Activated CD4-positive, alpha-beta T cell treated with anti-CD3 and anti-CD28 coated beads for 36 hours (primary cell): ENCODE measurements at regions not wholly inside any gene's neighbourhood (a gene's known extent, or its start where the extent isn't known, plus 50 kb on each side); places are given as distances from the start of the nearest gene placed in this dataset.

Source experiments
- ATAC-seq: fragments of 200-7000 bp; cut with Tn5 transposase; one replicate; pipeline ENCODE4 v1.10.0; 2021; ENCODE audit warnings: mild to moderate bottlenecking, moderate library complexity
- CTCF ChIA-PET: fragments of 350-600 bp; sonication (Branson Sonifier 250); formaldehyde crosslinking; loops from one replicate; lab custom pipeline; 2021; ENCODE audit warnings: antibody characterized with exemption; lab: Charles Lee
- POLR2A ChIA-PET: fragments of 350-600 bp; sonication (Branson Sonifier 250); formaldehyde crosslinking; loops from one replicate; lab custom pipeline; 2021; ENCODE audit warnings: antibody characterized with exemption, inconsistent platforms; lab: Charles Lee
- DNase-seq: peaks from one replicate; pipeline ENCODE4 v3.0.0-alpha.2; 2020
- H3K27ac Mint-ChIP-seq: one replicate; pipeline ENCODE4 v1.8.0; 2021; ENCODE audit warnings: mixed read lengths
- H3K27me3 Mint-ChIP-seq: one replicate; pipeline ENCODE4 v1.8.0; 2021; ENCODE audit warnings: mixed read lengths
- H3K36me3 Mint-ChIP-seq: one replicate; pipeline ENCODE4 v1.8.0; 2021; ENCODE audit warnings: low read depth, mixed read lengths
- H3K4me1 Mint-ChIP-seq: one replicate; pipeline ENCODE4 v1.8.0; 2021; ENCODE audit warnings: mixed read lengths
- H3K4me3 Mint-ChIP-seq: one replicate; pipeline ENCODE4 v1.8.0; 2021; ENCODE audit warnings: mild to moderate bottlenecking, moderate library complexity, mixed read lengths
- H3K9me3 Mint-ChIP-seq: one replicate; pipeline ENCODE4 v1.8.0; 2021; ENCODE audit warnings: low read depth, mixed read lengths
- intact Hi-C, 2 experiments: fragments of 100-400 bp; cut with DNase I in 1 of 2; cut with micrococcal nuclease in 1 of 2; formaldehyde crosslinking; loops; one replicate each; pipeline versions ENCODE4 v1.14.2 to v1.15.1; 2022 to 2024; cut with DNase I, micrococcal nuclease

GRCh38 chrY:17231994-17232393 is 648.0 kb downstream of the CDY2B start:
- DNase-seq (no peak), ATAC-seq (no peak)
- ChIA-PET POLR2A (no interaction called here), CTCF (no interaction called here)
- Mint-ChIP-seq H3K27me3 (no peaks in the 10 kb centered on the region), H3K4me3 (no peak overlapping the region), H3K9me3 (peaks cover 2% of the 10 kb centered on the region), H3K27ac (no peak overlapping the region), H3K36me3 (no peaks in the 10 kb centered on the region), H3K4me1 (no peaks in the 10 kb centered on the region)
- intact Hi-C loops: no loop called here

GRCh38 chrY:17223502-17223901 is 656.5 kb downstream of the CDY2B start:
- CTCF ChIA-PET: interaction anchor here (0.5 kb wide), 1 partner anchor 18 kb away, joined by 4 read pairs; no protein-coding TSS in a partner anchor
- Mint-ChIP-seq H3K9me3 (peaks cover 2% of the 10 kb centered on the region), H3K36me3 (no peaks in the 10 kb centered on the region), H3K4me3 (no peak overlapping the region), H3K4me1 (no peaks in the 10 kb centered on the region), H3K27ac (no peak overlapping the region), H3K27me3 (no peaks in the 10 kb centered on the region)
- POLR2A ChIA-PET: no interaction called here
- intact Hi-C loops: no loop called here
- no peak for DNase-seq
- ATAC-seq: no peak

GRCh38 chrY:17202395-17202794 is 677.6 kb downstream of the CDY2B start:
- Mint-ChIP-seq H3K27me3 (no peaks in the 10 kb centered on the region), H3K9me3 (peaks cover 5% of the 10 kb centered on the region), H3K4me3 (no peak overlapping the region), H3K27ac (no peak overlapping the region), H3K4me1 (no peaks in the 10 kb centered on the region), H3K36me3 (no peaks in the 10 kb centered on the region)
- ATAC-seq (no peak), DNase-seq (no peak)
- ChIA-PET CTCF (no interaction called here), POLR2A (no interaction called here)
- intact Hi-C loops: no loop called here

- no peaks in the 10 kb centered on the region for H3K9me3 Mint-ChIP-seq
- H3K27me3 Mint-ChIP-seq: no peaks in the 10 kb centered on the region
- CTCF ChIA-PET: no interaction called here
- no peaks in the 10 kb centered on the region for H3K36me3 Mint-ChIP-seq
- DNase-seq (no peak), ATAC-seq (no peak)
- no peak overlapping the region for H3K27ac Mint-ChIP-seq
- POLR2A ChIA-PET: no interaction called here
- H3K4me1 Mint-ChIP-seq: no peaks in the 10 kb centered on the region
- intact Hi-C loops: no loop called here
- H3K4me3 Mint-ChIP-seq: no peak overlapping the region
Observed at GRCh38 chrY:17184299-17184698, 695.7 kb downstream of the CDY2B start.

GRCh38 chrY:17166881-17167280 is 713.1 kb downstream of the CDY2B start:
- ATAC-seq (no peak), DNase-seq (no peak)
- Mint-ChIP-seq H3K27me3 (no peaks in the 10 kb centered on the region), H3K4me3 (no peak overlapping the region), H3K9me3 (no peaks in the 10 kb centered on the region), H3K36me3 (no peaks in the 10 kb centered on the region), H3K27ac (no peak overlapping the region), H3K4me1 (no peaks in the 10 kb centered on the region)
- POLR2A ChIA-PET: no interaction called here
- intact Hi-C loops: no loop called here
- CTCF ChIA-PET: no interaction called here

GRCh38 chrY:17122166-17122565 is 757.9 kb downstream of the CDY2B start:
- DNase-seq (no peak), ATAC-seq (no peak)
- ChIA-PET POLR2A (no interaction called here), CTCF (no interaction called here)
- Mint-ChIP-seq H3K4me1 (no peaks in the 10 kb centered on the region), H3K36me3 (no peaks in the 10 kb centered on the region), H3K27me3 (no peaks in the 10 kb centered on the region), H3K4me3 (no peak overlapping the region), H3K9me3 (peaks cover 4% of the 10 kb centered on the region), H3K27ac (no peak overlapping the region)
- intact Hi-C loops: no loop called here

- ChIA-PET CTCF (no interaction called here), POLR2A (no interaction called here)
- intact Hi-C loops: no loop called here
- H3K36me3 Mint-ChIP-seq: no peaks in the 10 kb centered on the region
- H3K27ac Mint-ChIP-seq: no peak overlapping the region
- DNase-seq (no peak), ATAC-seq (no peak)
- H3K27me3 Mint-ChIP-seq: no peaks in the 10 kb centered on the region
- no peak overlapping the region for H3K4me3 Mint-ChIP-seq
- no peaks in the 10 kb centered on the region for H3K4me1 Mint-ChIP-seq
- H3K9me3 Mint-ChIP-seq: no peaks in the 10 kb centered on the region
Observed at GRCh38 chrY:17085303-17085702, 794.7 kb downstream of the CDY2B start.

GRCh38 chrY:17079887-17080286 is 800.1 kb downstream of the CDY2B start:
- peaks cover 40% of the 10 kb centered on the region for H3K9me3 Mint-ChIP-seq
- intact Hi-C loops: no loop called here
- ATAC-seq (no peak), DNase-seq (no peak)
- ChIA-PET CTCF (no interaction called here), POLR2A (no interaction called here)
- H3K36me3 Mint-ChIP-seq: peaks cover 25% of the 10 kb centered on the region
- peaks cover 38% of the 10 kb centered on the region for H3K4me1 Mint-ChIP-seq
- H3K27me3 Mint-ChIP-seq: no peaks in the 10 kb centered on the region
- H3K27ac Mint-ChIP-seq: peak overlapping the region; percentile 56
- H3K4me3 Mint-ChIP-seq: no peak overlapping the region

GRCh38 chrY:17067307-17067706 is 812.7 kb downstream of the CDY2B start:
- Mint-ChIP-seq H3K27ac (no peak overlapping the region), H3K36me3 (peaks cover 15% of the 10 kb centered on the region), H3K4me3 (no peak overlapping the region), H3K4me1 (peaks cover 14% of the 10 kb centered on the region), H3K9me3 (peaks cover 15% of the 10 kb centered on the region), H3K27me3 (no peaks in the 10 kb centered on the region)
- DNase-seq: no peak
- intact Hi-C loops: no loop called here
- POLR2A ChIA-PET: no interaction called here
- ATAC-seq: no peak
- CTCF ChIA-PET: no interaction called here

GRCh38 chrY:17053041-17053440 is 827.0 kb downstream of the CDY2B start:
- ChIA-PET POLR2A (no interaction called here), CTCF (no interaction called here)
- ATAC-seq (no peak), DNase-seq (no peak)
- H3K36me3 Mint-ChIP-seq: peaks cover 1% of the 10 kb centered on the region
- H3K27me3 Mint-ChIP-seq: no peaks in the 10 kb centered on the region
- no peaks in the 10 kb centered on the region for H3K4me1 Mint-ChIP-seq
- H3K27ac Mint-ChIP-seq: no peak overlapping the region
- intact Hi-C loops: no loop called here
- no peak overlapping the region for H3K4me3 Mint-ChIP-seq
- H3K9me3 Mint-ChIP-seq: no peaks in the 10 kb centered on the region

GRCh38 chrY:17050374-17050773 is 829.6 kb downstream of the CDY2B start:
- Mint-ChIP-seq H3K4me3 (no peak overlapping the region), H3K9me3 (no peaks in the 10 kb centered on the region), H3K27ac (no peak overlapping the region), H3K27me3 (no peaks in the 10 kb centered on the region), H3K4me1 (no peaks in the 10 kb centered on the region), H3K36me3 (peaks cover 1% of the 10 kb centered on the region)
- ChIA-PET POLR2A (no interaction called here), CTCF (no interaction called here)
- no peak for ATAC-seq
- DNase-seq: no peak
- intact Hi-C loops: no loop called here

- POLR2A ChIA-PET: no interaction called here
- intact Hi-C loops: no loop called here
- Mint-ChIP-seq H3K4me1 (peaks cover 3% of the 10 kb centered on the region), H3K9me3 (peaks cover 15% of the 10 kb centered on the region), H3K27me3 (no peaks in the 10 kb centered on the region), H3K4me3 (no peak overlapping the region), H3K36me3 (peaks cover 1% of the 10 kb centered on the region), H3K27ac (no peak overlapping the region)
- ATAC-seq: no peak
- CTCF ChIA-PET: no interaction called here
- no peak for DNase-seq
Observed at GRCh38 chrY:17045124-17045523, 834.9 kb downstream of the CDY2B start.

- Mint-ChIP-seq H3K4me1 (peaks cover 3% of the 10 kb centered on the region), H3K9me3 (peaks cover 15% of the 10 kb centered on the region), H3K4me3 (no peak overlapping the region), H3K36me3 (peaks cover 1% of the 10 kb centered on the region), H3K27me3 (no peaks in the 10 kb centered on the region), H3K27ac (no peak overlapping the region)
- CTCF ChIA-PET: no interaction called here
- DNase-seq (no peak), ATAC-seq (no peak)
- POLR2A ChIA-PET: no interaction called here
- intact Hi-C loops: no loop called here
Observed at GRCh38 chrY:17044723-17045122, 835.3 kb downstream of the CDY2B start.
